Upper lobe of left lung (tissue), 4 donors: ENCODE measurements at regions not wholly inside any gene's neighbourhood (a gene's known extent, or its start where the extent isn't known, plus 50 kb on each side); places are given as distances from the start of the nearest gene placed in this dataset.

Source experiments
- POLR2A ChIP-seq, 4 donors: fragments of 450-650 bp; IDR thresholded peaks; one replicate each; pipeline ENCODE4 v1.5.1; 2016 to 2017; ENCODE audit warnings: antibody characterized with exemption in 4 of 4, mild to moderate bottlenecking in 2 of 4
- TF ChIP-seq, protein P1 (sequence below), 6 experiments: fragments of 450-650 bp in 4 of 6; fragments of 200-600 bp in 2 of 6; sonication (generic) in 2 of 6; IDR thresholded peaks; one replicate each; pipeline ENCODE4 v1.5.1; 2016 to 2019; ENCODE audit warnings: antibody characterized with exemption in 6 of 6

DNA sequence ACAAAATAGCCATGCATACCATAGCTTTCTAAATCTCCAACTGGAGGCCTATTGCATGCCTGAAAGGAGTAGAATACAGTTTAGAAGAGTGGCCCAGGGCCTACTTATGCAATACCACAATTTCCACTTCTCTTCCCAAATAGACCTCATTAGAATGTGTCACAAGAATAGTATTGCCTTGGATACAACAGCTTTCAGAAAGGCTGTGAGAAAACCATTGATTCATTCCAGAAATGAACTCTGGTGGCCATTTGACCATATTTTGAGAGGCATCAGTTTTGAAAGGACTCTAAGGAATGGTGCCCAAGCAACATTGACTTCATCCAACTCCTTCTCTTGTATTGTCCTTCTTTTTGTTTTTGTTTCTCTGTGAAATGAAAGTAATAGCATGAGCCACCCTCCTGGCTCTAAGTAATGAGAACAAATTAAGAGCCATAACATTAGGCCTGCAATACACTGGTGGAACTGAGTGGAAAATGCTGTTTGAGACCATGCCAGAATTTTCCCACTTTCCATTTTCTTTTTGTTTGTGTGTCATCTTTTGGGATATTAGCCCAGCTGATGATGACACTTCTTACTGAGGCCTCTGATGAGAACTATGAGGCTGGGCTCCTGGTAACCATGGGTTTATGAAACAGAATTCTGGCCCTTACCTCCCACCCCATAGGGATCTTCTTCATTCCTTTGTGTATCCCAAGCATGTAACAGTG, 90.2 kb downstream of the TMEM174 start:
- TF ChIP-seq, protein P1, sequence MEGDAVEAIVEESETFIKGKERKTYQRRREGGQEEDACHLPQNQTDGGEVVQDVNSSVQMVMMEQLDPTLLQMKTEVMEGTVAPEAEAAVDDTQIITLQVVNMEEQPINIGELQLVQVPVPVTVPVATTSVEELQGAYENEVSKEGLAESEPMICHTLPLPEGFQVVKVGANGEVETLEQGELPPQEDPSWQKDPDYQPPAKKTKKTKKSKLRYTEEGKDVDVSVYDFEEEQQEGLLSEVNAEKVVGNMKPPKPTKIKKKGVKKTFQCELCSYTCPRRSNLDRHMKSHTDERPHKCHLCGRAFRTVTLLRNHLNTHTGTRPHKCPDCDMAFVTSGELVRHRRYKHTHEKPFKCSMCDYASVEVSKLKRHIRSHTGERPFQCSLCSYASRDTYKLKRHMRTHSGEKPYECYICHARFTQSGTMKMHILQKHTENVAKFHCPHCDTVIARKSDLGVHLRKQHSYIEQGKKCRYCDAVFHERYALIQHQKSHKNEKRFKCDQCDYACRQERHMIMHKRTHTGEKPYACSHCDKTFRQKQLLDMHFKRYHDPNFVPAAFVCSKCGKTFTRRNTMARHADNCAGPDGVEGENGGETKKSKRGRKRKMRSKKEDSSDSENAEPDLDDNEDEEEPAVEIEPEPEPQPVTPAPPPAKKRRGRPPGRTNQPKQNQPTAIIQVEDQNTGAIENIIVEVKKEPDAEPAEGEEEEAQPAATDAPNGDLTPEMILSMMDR (IDR thresholded peaks at IDR 0.05), result no peak
- TF ChIP-seq POLR2A (IDR thresholded peaks at IDR 0.05), result no peak
